HL-60 (cell line): ENCODE measurements at regions not wholly inside any gene's neighbourhood (a gene's known extent, or its start where the extent isn't known, plus 50 kb on each side); places are given as distances from the start of the nearest gene placed in this dataset.

ENCODE experiments used
- GABPA ChIP-seq: IDR thresholded peaks from 2 replicates; pipeline ENCODE4 v1.6.1; 2012; ENCODE audit warnings: low read depth
- POLR2AphosphoS5 ChIP-seq: IDR thresholded peaks from 2 replicates; pipeline ENCODE4 v1.6.1; 2012; ENCODE audit warnings: low read depth
- SPI1 ChIP-seq: IDR thresholded peaks from 2 replicates; pipeline ENCODE4 v1.6.1; 2012; ENCODE audit warnings: low read depth, mild to moderate bottlenecking, borderline replicate concordance
- TF ChIP-seq, protein P1 (sequence below): IDR thresholded peaks from one replicate; pipeline ENCODE4 v1.5.1; 2011; ENCODE audit warnings: low read length, control low read depth, inconsistent platforms; ENCODE audit not compliant: insufficient read depth
- TF ChIP-seq, protein P2 (sequence below): IDR thresholded peaks from 2 replicates; pipeline ENCODE4 v1.6.1; 2012; ENCODE audit warnings: low read depth; ENCODE audit not compliant: insufficient replicate concordance

DNA sequence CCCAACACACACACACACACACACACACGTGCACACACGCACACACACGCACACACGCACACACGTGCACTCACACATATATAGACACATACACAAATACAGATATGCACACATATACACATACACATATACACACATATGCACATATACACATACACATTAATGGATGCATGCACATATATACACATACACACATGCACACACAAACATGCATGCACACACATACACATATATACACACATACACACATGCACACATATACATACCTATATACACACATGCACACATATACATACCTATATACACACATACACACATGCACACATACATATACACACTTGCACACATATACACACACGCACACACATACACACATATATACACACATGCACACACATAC is 312.4 kb upstream of the PFKP start:
- TF ChIP-seq, protein P1, sequence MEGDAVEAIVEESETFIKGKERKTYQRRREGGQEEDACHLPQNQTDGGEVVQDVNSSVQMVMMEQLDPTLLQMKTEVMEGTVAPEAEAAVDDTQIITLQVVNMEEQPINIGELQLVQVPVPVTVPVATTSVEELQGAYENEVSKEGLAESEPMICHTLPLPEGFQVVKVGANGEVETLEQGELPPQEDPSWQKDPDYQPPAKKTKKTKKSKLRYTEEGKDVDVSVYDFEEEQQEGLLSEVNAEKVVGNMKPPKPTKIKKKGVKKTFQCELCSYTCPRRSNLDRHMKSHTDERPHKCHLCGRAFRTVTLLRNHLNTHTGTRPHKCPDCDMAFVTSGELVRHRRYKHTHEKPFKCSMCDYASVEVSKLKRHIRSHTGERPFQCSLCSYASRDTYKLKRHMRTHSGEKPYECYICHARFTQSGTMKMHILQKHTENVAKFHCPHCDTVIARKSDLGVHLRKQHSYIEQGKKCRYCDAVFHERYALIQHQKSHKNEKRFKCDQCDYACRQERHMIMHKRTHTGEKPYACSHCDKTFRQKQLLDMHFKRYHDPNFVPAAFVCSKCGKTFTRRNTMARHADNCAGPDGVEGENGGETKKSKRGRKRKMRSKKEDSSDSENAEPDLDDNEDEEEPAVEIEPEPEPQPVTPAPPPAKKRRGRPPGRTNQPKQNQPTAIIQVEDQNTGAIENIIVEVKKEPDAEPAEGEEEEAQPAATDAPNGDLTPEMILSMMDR, result no peak
- TF ChIP-seq, protein P2, sequence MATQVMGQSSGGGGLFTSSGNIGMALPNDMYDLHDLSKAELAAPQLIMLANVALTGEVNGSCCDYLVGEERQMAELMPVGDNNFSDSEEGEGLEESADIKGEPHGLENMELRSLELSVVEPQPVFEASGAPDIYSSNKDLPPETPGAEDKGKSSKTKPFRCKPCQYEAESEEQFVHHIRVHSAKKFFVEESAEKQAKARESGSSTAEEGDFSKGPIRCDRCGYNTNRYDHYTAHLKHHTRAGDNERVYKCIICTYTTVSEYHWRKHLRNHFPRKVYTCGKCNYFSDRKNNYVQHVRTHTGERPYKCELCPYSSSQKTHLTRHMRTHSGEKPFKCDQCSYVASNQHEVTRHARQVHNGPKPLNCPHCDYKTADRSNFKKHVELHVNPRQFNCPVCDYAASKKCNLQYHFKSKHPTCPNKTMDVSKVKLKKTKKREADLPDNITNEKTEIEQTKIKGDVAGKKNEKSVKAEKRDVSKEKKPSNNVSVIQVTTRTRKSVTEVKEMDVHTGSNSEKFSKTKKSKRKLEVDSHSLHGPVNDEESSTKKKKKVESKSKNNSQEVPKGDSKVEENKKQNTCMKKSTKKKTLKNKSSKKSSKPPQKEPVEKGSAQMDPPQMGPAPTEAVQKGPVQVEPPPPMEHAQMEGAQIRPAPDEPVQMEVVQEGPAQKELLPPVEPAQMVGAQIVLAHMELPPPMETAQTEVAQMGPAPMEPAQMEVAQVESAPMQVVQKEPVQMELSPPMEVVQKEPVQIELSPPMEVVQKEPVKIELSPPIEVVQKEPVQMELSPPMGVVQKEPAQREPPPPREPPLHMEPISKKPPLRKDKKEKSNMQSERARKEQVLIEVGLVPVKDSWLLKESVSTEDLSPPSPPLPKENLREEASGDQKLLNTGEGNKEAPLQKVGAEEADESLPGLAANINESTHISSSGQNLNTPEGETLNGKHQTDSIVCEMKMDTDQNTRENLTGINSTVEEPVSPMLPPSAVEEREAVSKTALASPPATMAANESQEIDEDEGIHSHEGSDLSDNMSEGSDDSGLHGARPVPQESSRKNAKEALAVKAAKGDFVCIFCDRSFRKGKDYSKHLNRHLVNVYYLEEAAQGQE, result no peak
- TF ChIP-seq POLR2AphosphoS5, result no peak
- TF ChIP-seq SPI1, result no peak
- no peak for TF ChIP-seq GABPA
